Caco-2 (cell line): ENCODE measurements at regions not wholly inside any gene's neighbourhood (a gene's known extent, or its start where the extent isn't known, plus 50 kb on each side); places are given as distances from the start of the nearest gene placed in this dataset.
A peak's percentile ranks its signal among the peaks of the same experiment; 100 is the strongest.

Source experiments
- BruUV-seq: library from RNA; stranded (reverse); fragments of 400-500 nt; replicated peaks from 2 replicates; lab custom pipeline; 2021; lab: Mats Ljungman, UMichigan
- CTCF ChIA-PET: fragments of 300-600 bp; sonication (Branson Sonifier 250); formaldehyde crosslinking; loops from one replicate; lab custom pipeline; 2022; ENCODE audit warnings: antibody characterized with exemption; lab: Charles Lee
- POLR2A ChIA-PET: fragments of 300-600 bp; sonication (Branson Sonifier 250); formaldehyde crosslinking; loops from one replicate; lab custom pipeline; 2022; ENCODE audit warnings: antibody characterized with exemption; lab: Charles Lee
- DNase-seq, 2 experiments: peaks; one replicate each; pipeline versions ENCODE4 v3.0.0 to v3.0.0-alpha.2; 2020 to 2022
- H3K27me3 ChIP-seq: replicated peaks from 2 replicates; pipeline ENCODE4 v1.6.0; 2011; ENCODE audit warnings: low read length; ENCODE audit not compliant: control insufficient read depth, insufficient read depth
- H3K36me3 ChIP-seq: 2 replicates; pipeline ENCODE4 v1.5.1; 2011; ENCODE audit warnings: low read length; ENCODE audit not compliant: control insufficient read depth, insufficient read depth
- H3K4me1 ChIP-seq: fragments of 250-450 bp; sonication (Bioruptor Pico); 2 replicates; pipeline ENCODE4 v1.5.1; 2020; ENCODE audit warnings: mild to moderate bottlenecking
- H3K4me3 ChIP-seq: 2 replicates; pipeline ENCODE4 v1.5.1; 2011; ENCODE audit warnings: low read depth, mild to moderate bottlenecking, control low read depth, low read length
- H3K9me3 ChIP-seq: fragments of 250-450 bp; sonication (Bioruptor Pico); 2 replicates; pipeline ENCODE4 v1.5.1; 2020; ENCODE audit warnings: mild to moderate bottlenecking, moderate library complexity
- H3K27ac Mint-ChIP-seq: one replicate; pipeline ENCODE4 v1.8.0; 2022; ENCODE audit warnings: mixed read lengths; ENCODE audit not compliant: unreplicated experiment
- H3K27me3 Mint-ChIP-seq: one replicate; pipeline ENCODE4 v1.8.0; 2022; ENCODE audit warnings: mixed read lengths; ENCODE audit not compliant: insufficient read depth, unreplicated experiment
- H3K36me3 Mint-ChIP-seq: one replicate; pipeline ENCODE4 v1.8.0; 2022; ENCODE audit warnings: mild to moderate bottlenecking, mixed read lengths; ENCODE audit not compliant: insufficient read depth, unreplicated experiment
- H3K4me1 Mint-ChIP-seq: one replicate; pipeline ENCODE4 v1.8.0; 2022; ENCODE audit warnings: low read depth, mixed read lengths; ENCODE audit not compliant: unreplicated experiment
- H3K4me3 Mint-ChIP-seq: one replicate; pipeline ENCODE4 v1.8.0; 2022; ENCODE audit warnings: mild to moderate bottlenecking, moderate library complexity, mixed read lengths; ENCODE audit not compliant: unreplicated experiment
- H3K9me3 Mint-ChIP-seq: one replicate; pipeline ENCODE4 v1.8.0; 2022; ENCODE audit warnings: mixed read lengths; ENCODE audit not compliant: unreplicated experiment
- CTCF ChIP-seq, 2 experiments: fragments of 200-600 bp in 1 of 2; IDR thresholded peaks; 1 replicate in 1 of 2; 2 replicates in 1 of 2; pipeline versions ENCODE4 v1.5.1 to v1.8.0; 2011 to 2022; ENCODE audit warnings: antibody characterized with exemption in 1 of 2, control low read depth in 1 of 2, inconsistent platforms in 1 of 2, low read depth in 1 of 2, low read length in 1 of 2, mild to moderate bottlenecking in 1 of 2, moderate library complexity in 1 of 2; ENCODE audit not compliant: insufficient read depth in 1 of 2, severe bottlenecking in 1 of 2, unreplicated experiment in 1 of 2
- intact Hi-C: fragments of 100-400 bp; cut with micrococcal nuclease; formaldehyde crosslinking; loops from one replicate; pipeline ENCODE4 v1.10.0; 2022; ENCODE audit not compliant: unreplicated experiment

- no TSS peak for BruUV-seq
- DNase-seq: no peak
- Histone ChIP-seq H3K9me3 (no peaks in the 10 kb centered on the region), H3K36me3 (no peaks in the 10 kb centered on the region), H3K27me3 (no peaks in the 10 kb centered on the region), H3K4me1 (no peaks in the 10 kb centered on the region), H3K4me3 (no peak overlapping the region)
- intact Hi-C loops: no loop called here
- Mint-ChIP-seq H3K27me3 (peaks cover 5% of the 10 kb centered on the region), H3K27ac (no peak overlapping the region), H3K4me3 (no peak overlapping the region), H3K4me1 (no peaks in the 10 kb centered on the region), H3K36me3 (no peaks in the 10 kb centered on the region), H3K9me3 (no peaks in the 10 kb centered on the region)
- no peak for TF ChIP-seq CTCF (IDR thresholded peaks at IDR 0.05; ENCODE audit: insufficient read depth in 1 of 2, low read depth in 1 of 2, low read length in 1 of 2, severe bottlenecking in 1 of 2, unreplicated experiment in 1 of 2)
- CTCF ChIA-PET: no interaction called here
- POLR2A ChIA-PET: no interaction called here
These were observed 344.4 kb upstream of the STXBP6 start for GRCh38 chr14:25394356-25394755.

GRCh38 chr14:25389948-25390347 lies 340.0 kb upstream of the STXBP6 start:
- POLR2A ChIA-PET: no interaction called here
- no peaks in the 10 kb centered on the region for H3K4me1 Mint-ChIP-seq
- H3K36me3 ChIP-seq: no peaks in the 10 kb centered on the region
- BruUV-seq: no TSS peak
- no peaks in the 10 kb centered on the region for H3K9me3 Mint-ChIP-seq
- no peak overlapping the region for H3K4me3 Mint-ChIP-seq
- intact Hi-C loops: no loop called here
- no peak for DNase-seq
- no peaks in the 10 kb centered on the region for H3K27me3 ChIP-seq
- CTCF ChIA-PET: no interaction called here
- peaks cover 8% of the 10 kb centered on the region for H3K27me3 Mint-ChIP-seq
- no peak overlapping the region for H3K4me3 ChIP-seq
- no peak for TF ChIP-seq CTCF (IDR thresholded peaks at IDR 0.05; ENCODE audit: insufficient read depth in 1 of 2, low read depth in 1 of 2, low read length in 1 of 2, severe bottlenecking in 1 of 2, unreplicated experiment in 1 of 2)
- no peaks in the 10 kb centered on the region for H3K4me1 ChIP-seq
- no peak overlapping the region for H3K27ac Mint-ChIP-seq
- no peaks in the 10 kb centered on the region for H3K36me3 Mint-ChIP-seq
- no peaks in the 10 kb centered on the region for H3K9me3 ChIP-seq

GRCh38 chr14:25381498-25381897 lies 331.6 kb upstream of the STXBP6 start:
- Histone ChIP-seq H3K36me3 (no peaks in the 10 kb centered on the region), H3K9me3 (no peaks in the 10 kb centered on the region), H3K4me1 (no peaks in the 10 kb centered on the region), H3K27me3 (no peaks in the 10 kb centered on the region), H3K4me3 (no peak overlapping the region)
- intact Hi-C loops: no loop called here
- no peaks in the 10 kb centered on the region for H3K36me3 Mint-ChIP-seq
- no TSS peak for BruUV-seq
- H3K27ac Mint-ChIP-seq: no peak overlapping the region
- peak; percentile 21 to 62 for TF ChIP-seq CTCF (IDR thresholded peaks at IDR 0.05; ENCODE audit: insufficient read depth in 1 of 2, low read depth in 1 of 2, low read length in 1 of 2, severe bottlenecking in 1 of 2, unreplicated experiment in 1 of 2)
- H3K4me3 Mint-ChIP-seq: no peak overlapping the region
- H3K27me3 Mint-ChIP-seq: peaks cover 11% of the 10 kb centered on the region
- peak; percentile 32 to 34 for DNase-seq
- POLR2A ChIA-PET: no interaction called here
- CTCF ChIA-PET: interaction anchor here (0.5 to 1.5 kb wide), 5 partner anchors 17 to 722 kb away, joined by 3 to 5 read pairs (median 3); no protein-coding TSS in a partner anchor
- H3K4me1 Mint-ChIP-seq: no peaks in the 10 kb centered on the region
- no peaks in the 10 kb centered on the region for H3K9me3 Mint-ChIP-seq
